ENCODE measurements at regions not wholly inside any gene's neighbourhood (a gene's known extent, or its start where the extent isn't known, plus 50 kb on each side); places are given as distances from the start of the nearest gene placed in this dataset.

GRCh38 chr2:120445449-120446143 is 99.7 kb downstream of the INHBB start:
- TF ChIP-seq EZH2 (IDR thresholded peaks at IDR 0.05; ENCODE audit: borderline replicate concordance, low read length) (no peak), CTCF (conservative IDR thresholded peaks at IDR 0.05 in 1 of 2, IDR thresholded peaks at IDR 0.05 in 1 of 2; ENCODE audit: extremely low read depth in 1 of 2, insufficient read depth in 1 of 2, low read depth in 1 of 2, low read length in 2 of 2) (no peak)
